ENCODE measurements at regions not wholly inside any gene's neighbourhood (a gene's known extent, or its start where the extent isn't known, plus 50 kb on each side); places are given as distances from the start of the nearest gene placed in this dataset.

GRCh38 chr5:25891691-25892090, 1146.7 kb downstream of the CDH9 start:
- TF ChIP-seq ZMYM2 (CRISPR knock-in tag; IDR thresholded peaks at IDR 0.05) (no peak), SMC3 (IDR thresholded peaks at IDR 0.05; ENCODE audit: low read length) (no peak), MLXIP (CRISPR knock-in tag; IDR thresholded peaks at IDR 0.05; ENCODE audit: borderline replicate concordance) (no peak), TAF1 (CRISPR knock-in tag; IDR thresholded peaks at IDR 0.05) (no peak), CTCF (CRISPR knock-in tag; IDR thresholded peaks at IDR 0.05) (no peak), ZNF766 (CRISPR knock-in tag; IDR thresholded peaks at IDR 0.05; ENCODE audit: borderline replicate concordance) (no peak), ZFX (CRISPR knock-in tag; IDR thresholded peaks at IDR 0.05; ENCODE audit: low read depth) (no peak)
- TF ChIP-seq, protein P1, sequence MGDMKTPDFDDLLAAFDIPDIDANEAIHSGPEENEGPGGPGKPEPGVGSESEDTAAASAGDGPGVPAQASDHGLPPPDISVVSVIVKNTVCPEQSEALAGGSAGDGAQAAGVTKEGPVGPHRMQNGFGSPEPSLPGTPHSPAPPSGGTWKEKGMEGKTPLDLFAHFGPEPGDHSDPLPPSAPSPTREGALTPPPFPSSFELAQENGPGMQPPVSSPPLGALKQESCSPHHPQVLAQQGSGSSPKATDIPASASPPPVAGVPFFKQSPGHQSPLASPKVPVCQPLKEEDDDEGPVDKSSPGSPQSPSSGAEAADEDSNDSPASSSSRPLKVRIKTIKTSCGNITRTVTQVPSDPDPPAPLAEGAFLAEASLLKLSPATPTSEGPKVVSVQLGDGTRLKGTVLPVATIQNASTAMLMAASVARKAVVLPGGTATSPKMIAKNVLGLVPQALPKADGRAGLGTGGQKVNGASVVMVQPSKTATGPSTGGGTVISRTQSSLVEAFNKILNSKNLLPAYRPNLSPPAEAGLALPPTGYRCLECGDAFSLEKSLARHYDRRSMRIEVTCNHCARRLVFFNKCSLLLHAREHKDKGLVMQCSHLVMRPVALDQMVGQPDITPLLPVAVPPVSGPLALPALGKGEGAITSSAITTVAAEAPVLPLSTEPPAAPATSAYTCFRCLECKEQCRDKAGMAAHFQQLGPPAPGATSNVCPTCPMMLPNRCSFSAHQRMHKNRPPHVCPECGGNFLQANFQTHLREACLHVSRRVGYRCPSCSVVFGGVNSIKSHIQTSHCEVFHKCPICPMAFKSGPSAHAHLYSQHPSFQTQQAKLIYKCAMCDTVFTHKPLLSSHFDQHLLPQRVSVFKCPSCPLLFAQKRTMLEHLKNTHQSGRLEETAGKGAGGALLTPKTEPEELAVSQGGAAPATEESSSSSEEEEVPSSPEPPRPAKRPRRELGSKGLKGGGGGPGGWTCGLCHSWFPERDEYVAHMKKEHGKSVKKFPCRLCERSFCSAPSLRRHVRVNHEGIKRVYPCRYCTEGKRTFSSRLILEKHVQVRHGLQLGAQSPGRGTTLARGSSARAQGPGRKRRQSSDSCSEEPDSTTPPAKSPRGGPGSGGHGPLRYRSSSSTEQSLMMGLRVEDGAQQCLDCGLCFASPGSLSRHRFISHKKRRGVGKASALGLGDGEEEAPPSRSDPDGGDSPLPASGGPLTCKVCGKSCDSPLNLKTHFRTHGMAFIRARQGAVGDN (CRISPR knock-in tag; IDR thresholded peaks at IDR 0.05): no peak
